Ascending aorta (tissue), 2 donors: ENCODE measurements at regions not wholly inside any gene's neighbourhood (a gene's known extent, or its start where the extent isn't known, plus 50 kb on each side); places are given as distances from the start of the nearest gene placed in this dataset.

Experiments
- DNase-seq, 2 donors: peaks; one replicate each; pipeline ENCODE4 v3.0.0-alpha.2; 2019; ENCODE audit warnings: low spot score in 2 of 2
- H3K27ac ChIP-seq, 2 donors: fragments of 200-600 bp; sonication (generic); one replicate each; pipeline ENCODE4 v1.5.1; 2016 to 2017; ENCODE audit warnings: mild to moderate bottlenecking in 1 of 2
- H3K27me3 ChIP-seq: fragments of 200-600 bp; sonication (generic); one replicate; pipeline ENCODE4 v1.5.1; 2017
- H3K36me3 ChIP-seq, 2 donors: fragments of 200-600 bp; sonication (generic); one replicate each; pipeline ENCODE4 v1.5.1; 2016
- H3K4me1 ChIP-seq, 2 donors: fragments of 200-600 bp; sonication (generic); one replicate each; pipeline ENCODE4 v1.5.1; 2016 to 2017; ENCODE audit warnings: mild to moderate bottlenecking in 1 of 2
- H3K4me3 ChIP-seq, 2 donors: fragments of 200-600 bp; sonication (generic); one replicate each; pipeline ENCODE4 v1.5.1; 2016 to 2017; ENCODE audit warnings: mild to moderate bottlenecking in 1 of 2
- H3K9me3 ChIP-seq, 2 donors: fragments of 200-600 bp; sonication (generic); one replicate each; pipeline ENCODE4 v1.5.1; 2016
- CTCF ChIP-seq, 3 experiments: fragments of 200-600 bp in 2 of 3; fragments of 450-650 bp in 1 of 3; sonication (generic) in 2 of 3; IDR thresholded peaks; one replicate each; pipeline ENCODE4 v1.5.1; 2016 to 2019; ENCODE audit warnings: antibody characterized with exemption in 3 of 3, mild to moderate bottlenecking in 1 of 3, moderate library complexity in 1 of 3
- intact Hi-C: fragments of 100-400 bp; cut with DNase I; formaldehyde crosslinking; loops from one replicate; pipeline ENCODE4 v1.15.1; 2023

GRCh38 chr16:85176541-85177447 is 64.5 kb upstream of the CIBAR2 start:
- no peak for TF ChIP-seq CTCF (IDR thresholded peaks at IDR 0.05)
- no peaks in the 10 kb centered on the region for H3K9me3 ChIP-seq

GRCh38 chr16:85177448-85177846 is 65.2 kb upstream of the CIBAR2 start:
- no peaks in the 10 kb centered on the region for H3K27me3 ChIP-seq
- no peak for DNase-seq
- TF ChIP-seq CTCF (IDR thresholded peaks at IDR 0.05), result no peak
- H3K27ac ChIP-seq, result no peak overlapping the region
- no peak overlapping the region for H3K4me3 ChIP-seq
- peaks cover 0 to 27% of the 10 kb centered on the region in 2 donors for H3K4me1 ChIP-seq
- H3K36me3 ChIP-seq, result no peaks in the 10 kb centered on the region
- H3K9me3 ChIP-seq, result no peaks in the 10 kb centered on the region
- intact Hi-C loops, result no loop called here

More at GRCh38 chr16:85176541-85177447, 64.5 kb upstream of the CIBAR2 start:
- Histone ChIP-seq H3K36me3 (no peaks in the 10 kb centered on the region), H3K27me3 (no peaks in the 10 kb centered on the region), H3K4me3 (no peak overlapping the region), H3K4me1 (peaks cover 1 to 33% of the 10 kb centered on the region in 2 donors), H3K27ac (no peak overlapping the region)
- intact Hi-C loops, result no loop called here
- DNase-seq, result no peak

DNA sequence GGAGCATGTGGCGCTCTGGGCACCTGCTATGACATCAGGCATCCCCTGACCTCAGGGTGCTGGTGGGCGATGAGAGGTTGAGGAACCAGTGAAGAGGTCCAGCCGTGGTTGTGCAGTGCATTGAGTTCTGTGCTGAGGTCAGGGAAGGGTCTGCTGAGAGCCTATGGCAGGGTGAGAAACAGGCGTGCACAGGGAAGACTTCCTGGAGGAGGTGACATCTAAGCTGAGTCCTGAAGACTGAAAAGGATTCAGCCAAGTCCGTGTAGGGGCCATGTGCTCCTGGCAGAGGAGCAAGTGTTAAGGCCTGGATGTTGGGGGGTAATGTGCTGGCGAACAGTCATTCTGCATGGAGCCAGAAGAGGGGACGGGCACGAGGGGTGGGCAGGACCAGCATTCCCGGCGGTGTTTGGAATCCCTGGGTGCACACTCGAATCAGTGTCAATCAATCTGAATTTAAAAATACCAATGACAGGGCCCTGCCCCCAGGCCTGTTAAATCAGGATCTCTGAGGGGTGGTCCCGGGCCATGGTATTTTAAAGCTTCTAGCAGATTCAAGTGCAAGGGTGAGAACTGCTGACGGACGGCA is 65.8 kb upstream of the CIBAR2 start:
- Histone ChIP-seq H3K4me1 (peaks cover 0 to 21% of the 10 kb centered on the region in 2 donors), H3K9me3 (no peaks in the 10 kb centered on the region), H3K36me3 (no peaks in the 10 kb centered on the region), H3K4me3 (no peak overlapping the region), H3K27ac (no peak overlapping the region), H3K27me3 (no peaks in the 10 kb centered on the region)
- no peak for TF ChIP-seq CTCF (IDR thresholded peaks at IDR 0.05)
- no peak for DNase-seq
- intact Hi-C loops, result no loop called here

DNA sequence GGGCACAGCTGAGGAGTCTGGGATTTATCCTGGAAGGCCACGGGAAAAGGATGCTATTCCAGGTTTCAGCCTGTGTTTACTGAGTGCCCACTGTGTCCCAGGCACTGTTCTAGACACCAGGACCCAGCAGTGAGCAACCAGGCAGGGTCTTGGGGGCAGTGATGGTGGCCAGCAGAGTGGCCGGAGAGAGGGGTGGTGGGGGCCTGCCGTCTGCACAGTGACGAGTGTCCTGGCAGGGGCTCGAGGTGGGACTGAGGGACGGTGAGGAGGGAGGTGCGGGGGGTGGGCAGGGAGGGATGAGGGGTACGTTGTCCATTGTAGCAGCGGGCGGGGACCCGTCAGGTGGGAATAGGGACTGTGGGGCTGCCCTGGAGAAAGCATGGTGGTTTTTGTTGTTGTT is 66.3 kb upstream of the CIBAR2 start:
- Histone ChIP-seq H3K27me3 (no peaks in the 10 kb centered on the region), H3K27ac (no peak overlapping the region), H3K4me3 (no peak overlapping the region), H3K4me1 (peaks cover 0 to 17% of the 10 kb centered on the region in 2 donors), H3K36me3 (no peaks in the 10 kb centered on the region), H3K9me3 (no peaks in the 10 kb centered on the region)
- DNase-seq, result no peak
- TF ChIP-seq CTCF (IDR thresholded peaks at IDR 0.05), result no peak
- intact Hi-C loops, result no loop called here

DNA sequence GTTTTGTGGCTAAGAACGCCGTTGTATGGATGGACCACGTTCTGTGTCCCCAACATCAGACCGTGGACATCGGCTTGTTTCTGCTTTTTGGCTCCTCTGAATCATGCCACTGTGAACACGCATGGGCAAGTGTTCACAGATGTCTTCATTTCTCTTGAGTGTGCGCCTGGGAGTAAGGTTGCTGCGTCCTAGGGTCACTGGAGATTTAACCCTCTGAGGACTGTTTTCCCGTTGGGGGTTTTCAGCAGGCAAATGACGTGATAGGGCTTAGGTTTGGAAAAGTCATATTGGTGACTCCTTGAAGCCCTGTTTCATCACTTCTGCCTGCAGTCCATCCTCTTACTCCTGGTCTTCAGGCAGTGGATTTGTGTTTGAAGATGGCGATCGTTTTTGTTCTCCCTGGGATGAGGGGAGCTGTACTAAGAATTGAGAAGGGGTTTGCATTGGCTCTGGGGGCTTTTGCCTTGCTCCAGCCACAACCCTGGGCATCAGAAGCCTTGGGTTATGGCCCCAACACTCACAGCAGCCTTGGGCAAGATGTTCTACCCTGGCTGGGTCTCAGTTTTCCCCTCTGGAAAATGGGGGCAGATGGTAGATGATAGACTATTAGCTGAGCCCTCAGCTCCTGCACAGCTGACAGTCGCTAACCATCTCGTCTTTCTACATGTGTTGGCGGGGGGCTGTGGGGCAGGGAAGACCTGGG is 67.2 kb upstream of the CIBAR2 start:
- intact Hi-C loops, result no loop called here
- TF ChIP-seq CTCF (IDR thresholded peaks at IDR 0.05), result no peak
- Histone ChIP-seq H3K9me3 (no peaks in the 10 kb centered on the region), H3K27ac (no peak overlapping the region), H3K36me3 (no peaks in the 10 kb centered on the region), H3K4me1 (peaks cover 0 to 8% of the 10 kb centered on the region in 2 donors), H3K4me3 (no peak overlapping the region), H3K27me3 (no peaks in the 10 kb centered on the region)
- no peak for DNase-seq
